H9 (cell line): ENCODE measurements at regions not wholly inside any gene's neighbourhood (a gene's known extent, or its start where the extent isn't known, plus 50 kb on each side); places are given as distances from the start of the nearest gene placed in this dataset.

Experiments used
- DNase-seq: peaks from one replicate; pipeline ENCODE4 v3.0.0-alpha.2; 2017
- H2AFZ ChIP-seq: one replicate; pipeline ENCODE4 v1.6.1; 2013; ENCODE audit warnings: mild to moderate bottlenecking, low read length, control low read depth, moderate library complexity
- H2AK5ac ChIP-seq: 2 replicates; pipeline ENCODE4 v1.6.1; 2013; ENCODE audit warnings: low read length, control low read depth, mixed read lengths; ENCODE audit not compliant: insufficient read length
- H2BK120ac ChIP-seq: one replicate; pipeline ENCODE4 v1.6.1; 2013; ENCODE audit warnings: low read depth, mild to moderate bottlenecking, low read length, control low read depth, inconsistent platforms; ENCODE audit not compliant: poor library complexity, severe bottlenecking
- H2BK12ac ChIP-seq: 2 replicates; pipeline ENCODE4 v1.6.1; 2013; ENCODE audit warnings: low read length, control low read depth, mixed read lengths, low read depth; ENCODE audit not compliant: insufficient read length
- H2BK15ac ChIP-seq: 2 replicates; pipeline ENCODE4 v1.6.1; 2013; ENCODE audit warnings: low read depth, low read length, control low read depth
- H2BK20ac ChIP-seq: one replicate; pipeline ENCODE4 v1.6.1; 2013; ENCODE audit warnings: low read depth, mild to moderate bottlenecking, low read length, control low read depth, inconsistent platforms; ENCODE audit not compliant: poor library complexity, severe bottlenecking
- H2BK5ac ChIP-seq: 2 replicates; pipeline ENCODE4 v1.6.1; 2013; ENCODE audit warnings: low read length, control low read depth, mixed read lengths; ENCODE audit not compliant: insufficient read length
- H3K14ac ChIP-seq: 2 replicates; pipeline ENCODE4 v1.6.1; 2013; ENCODE audit warnings: low read length, control low read depth; ENCODE audit not compliant: insufficient read depth
- H3K18ac ChIP-seq: 2 replicates; pipeline ENCODE4 v1.6.1; 2013; ENCODE audit warnings: low read depth, mild to moderate bottlenecking, mixed read lengths, low read length, control low read depth; ENCODE audit not compliant: insufficient read length
- H3K23ac ChIP-seq: 2 replicates; pipeline ENCODE4 v1.6.1; 2013; ENCODE audit warnings: low read length, control low read depth, mixed read lengths, low read depth; ENCODE audit not compliant: insufficient read length
- H3K23me2 ChIP-seq: 2 replicates; pipeline ENCODE4 v1.6.1; 2013; ENCODE audit warnings: low read depth, mild to moderate bottlenecking, mixed read lengths, low read length, control low read depth; ENCODE audit not compliant: insufficient read length, poor library complexity, severe bottlenecking
- H3K27ac ChIP-seq: 2 replicates; pipeline ENCODE4 v1.5.1; 2013; ENCODE audit warnings: low read length, control low read depth, mixed read lengths, low read depth; ENCODE audit not compliant: insufficient read length
- H3K27me3 ChIP-seq: 2 replicates; pipeline ENCODE4 v1.6.1; 2013; ENCODE audit warnings: low read length, control low read depth, inconsistent platforms; ENCODE audit not compliant: insufficient read depth
- H3K4ac ChIP-seq: 2 replicates; pipeline ENCODE4 v1.6.1; 2013; ENCODE audit warnings: low read depth, mild to moderate bottlenecking, control low read depth, inconsistent platforms, low read length, moderate library complexity
- H3K4me1 ChIP-seq: 2 replicates; pipeline ENCODE4 v1.6.1; 2013; ENCODE audit warnings: low read length, control low read depth, inconsistent platforms; ENCODE audit not compliant: insufficient read depth
- H3K4me2 ChIP-seq: 2 replicates; pipeline ENCODE4 v1.6.1; 2013; ENCODE audit warnings: low read length, control low read depth, mixed read lengths; ENCODE audit not compliant: insufficient read length, insufficient read depth
- H3K56ac ChIP-seq: 2 replicates; pipeline ENCODE4 v1.6.1; 2013; ENCODE audit warnings: low read depth, mild to moderate bottlenecking, mixed read lengths, low read length, control low read depth; ENCODE audit not compliant: insufficient read length
- H3K79me1 ChIP-seq: 2 replicates; pipeline ENCODE4 v1.6.1; 2013; ENCODE audit warnings: low read depth, mild to moderate bottlenecking, moderate library complexity, low read length, control low read depth, inconsistent platforms; ENCODE audit not compliant: insufficient read depth, poor library complexity, severe bottlenecking
- H3K79me2 ChIP-seq: 2 replicates; pipeline ENCODE4 v1.6.1; 2013; ENCODE audit warnings: low read length, control low read depth, inconsistent platforms; ENCODE audit not compliant: insufficient read depth
- H3K9ac ChIP-seq: 2 replicates; pipeline ENCODE4 v1.6.1; 2013; ENCODE audit warnings: low read length, control low read depth, mixed read lengths; ENCODE audit not compliant: insufficient read length; ENCODE audit errors: extremely low read depth
- H3K9me3 ChIP-seq: one replicate; pipeline ENCODE4 v1.6.1; 2013; ENCODE audit warnings: low read depth, low read length, inconsistent platforms; ENCODE audit not compliant: control insufficient read depth
- H3T11ph ChIP-seq: one replicate; pipeline ENCODE4 v1.6.1; 2013; ENCODE audit warnings: mild to moderate bottlenecking, low read length, control low read depth, inconsistent platforms
- H4K20me1 ChIP-seq: one replicate; pipeline ENCODE4 v1.6.1; 2013; ENCODE audit not compliant: control insufficient read depth, insufficient read length, insufficient read depth
- H4K5ac ChIP-seq: 2 replicates; pipeline ENCODE4 v1.6.1; 2013; ENCODE audit warnings: low read depth, mild to moderate bottlenecking, mixed read lengths, low read length, control low read depth; ENCODE audit not compliant: insufficient read length
- H4K8ac ChIP-seq: replicated peaks from 2 replicates; pipeline ENCODE4 v1.6.1; 2013; ENCODE audit warnings: low read length, control low read depth, mixed read lengths, low read depth; ENCODE audit not compliant: insufficient read length
- H4K91ac ChIP-seq: 2 replicates; pipeline ENCODE4 v1.6.1; 2013; ENCODE audit warnings: low read depth, mild to moderate bottlenecking, moderate library complexity, mixed read lengths, low read length, control low read depth; ENCODE audit not compliant: insufficient read length
- H3K27ac Mint-ChIP-seq, 3 experiments: 2 replicates in 2 of 3; 3 replicates in 1 of 3; pipeline ENCODE4 v1.8.0; 2020 to 2021; ENCODE audit warnings: mixed read lengths in 3 of 3, mild to moderate bottlenecking in 1 of 3, moderate library complexity in 1 of 3
- H3K27me3 Mint-ChIP-seq: 2 replicates; pipeline ENCODE4 v1.8.0; 2021; ENCODE audit warnings: low read depth, mild to moderate bottlenecking, moderate library complexity, mixed read lengths
- H3K36me3 Mint-ChIP-seq, 3 experiments: 2 replicates in 2 of 3; 3 replicates in 1 of 3; pipeline ENCODE4 v1.8.0; 2020 to 2021; ENCODE audit warnings: low read depth in 3 of 3, mixed read lengths in 3 of 3; ENCODE audit not compliant: insufficient read depth in 1 of 3
- H3K4me1 Mint-ChIP-seq, 2 experiments: 2 replicates each; pipeline ENCODE4 v1.8.0; 2020; ENCODE audit warnings: mixed read lengths in 2 of 2
- H3K4me3 Mint-ChIP-seq, 2 experiments: 2 replicates in 1 of 2; 3 replicates in 1 of 2; pipeline ENCODE4 v1.8.0; 2020 to 2021; ENCODE audit warnings: mild to moderate bottlenecking in 2 of 2, mixed read lengths in 2 of 2, moderate library complexity in 1 of 2
- H3K9me3 Mint-ChIP-seq, 2 experiments: 2 replicates in 1 of 2; 3 replicates in 1 of 2; pipeline ENCODE4 v1.8.0; 2020; ENCODE audit warnings: mild to moderate bottlenecking in 2 of 2, mixed read lengths in 2 of 2, moderate library complexity in 1 of 2
- TF ChIP-seq, protein P1 (sequence below): fragments of 200-600 bp; sonication (generic); conservative IDR thresholded peaks from 3 replicates; pipeline ENCODE4 v1.8.0; 2021; ENCODE audit warnings: antibody characterized with exemption, mild to moderate bottlenecking

DNA sequence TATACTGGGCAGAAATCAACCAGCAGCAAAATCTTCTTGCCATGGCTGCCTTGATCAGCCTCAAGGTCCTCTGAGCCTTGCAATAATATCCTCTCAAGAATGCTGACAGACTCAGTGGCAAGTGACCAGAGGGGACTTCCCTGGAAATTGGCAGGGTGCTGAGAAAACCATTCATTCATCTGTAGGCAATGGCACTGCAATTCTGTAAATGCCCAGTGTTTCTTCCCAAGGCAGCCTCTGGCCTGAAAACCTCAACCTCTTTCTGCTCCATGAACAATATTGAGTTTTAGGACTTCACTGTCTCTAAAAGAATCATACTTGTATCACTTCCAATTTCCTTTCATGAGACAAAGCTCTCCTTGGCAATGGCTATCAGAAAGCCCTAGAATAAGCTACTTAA, 754.3 kb upstream of the TENM3 start:
- H3K4me2 ChIP-seq: no peak overlapping the region
- H2BK20ac ChIP-seq: no peak overlapping the region
- no peak overlapping the region for H3K9ac ChIP-seq
- no peaks in the 10 kb centered on the region for H3K9me3 ChIP-seq
- H2BK12ac ChIP-seq: no peak overlapping the region
- no peak overlapping the region for H3K18ac ChIP-seq
- H3K27me3 ChIP-seq: no peaks in the 10 kb centered on the region
- Mint-ChIP-seq H3K27me3 (no peaks in the 10 kb centered on the region), H3K4me1 (peaks cover 4% of the 10 kb centered on the region in 2 experiments), H3K9me3 (no peaks in the 10 kb centered on the region), H3K36me3 (no peaks in the 10 kb centered on the region), H3K4me3 (no peak overlapping the region), H3K27ac (no peak overlapping the region)
- no peak overlapping the region for H4K91ac ChIP-seq
- H3T11ph ChIP-seq: no peak overlapping the region
- H3K56ac ChIP-seq: no peak overlapping the region
- H3K79me2 ChIP-seq: no peaks in the 10 kb centered on the region
- no peaks in the 10 kb centered on the region for H4K20me1 ChIP-seq
- no peak overlapping the region for H3K27ac ChIP-seq
- H3K23me2 ChIP-seq: no peaks in the 10 kb centered on the region
- H2BK15ac ChIP-seq: no peak overlapping the region
- DNase-seq: no peak
- H2BK5ac ChIP-seq: no peak overlapping the region
- TF ChIP-seq, protein P1, sequence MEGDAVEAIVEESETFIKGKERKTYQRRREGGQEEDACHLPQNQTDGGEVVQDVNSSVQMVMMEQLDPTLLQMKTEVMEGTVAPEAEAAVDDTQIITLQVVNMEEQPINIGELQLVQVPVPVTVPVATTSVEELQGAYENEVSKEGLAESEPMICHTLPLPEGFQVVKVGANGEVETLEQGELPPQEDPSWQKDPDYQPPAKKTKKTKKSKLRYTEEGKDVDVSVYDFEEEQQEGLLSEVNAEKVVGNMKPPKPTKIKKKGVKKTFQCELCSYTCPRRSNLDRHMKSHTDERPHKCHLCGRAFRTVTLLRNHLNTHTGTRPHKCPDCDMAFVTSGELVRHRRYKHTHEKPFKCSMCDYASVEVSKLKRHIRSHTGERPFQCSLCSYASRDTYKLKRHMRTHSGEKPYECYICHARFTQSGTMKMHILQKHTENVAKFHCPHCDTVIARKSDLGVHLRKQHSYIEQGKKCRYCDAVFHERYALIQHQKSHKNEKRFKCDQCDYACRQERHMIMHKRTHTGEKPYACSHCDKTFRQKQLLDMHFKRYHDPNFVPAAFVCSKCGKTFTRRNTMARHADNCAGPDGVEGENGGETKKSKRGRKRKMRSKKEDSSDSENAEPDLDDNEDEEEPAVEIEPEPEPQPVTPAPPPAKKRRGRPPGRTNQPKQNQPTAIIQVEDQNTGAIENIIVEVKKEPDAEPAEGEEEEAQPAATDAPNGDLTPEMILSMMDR: no peak
- peaks cover 2% of the 10 kb centered on the region; the same call in 1 of the 2 replicates for H3K4me1 ChIP-seq
- H2AK5ac ChIP-seq: no peak overlapping the region
- H4K5ac ChIP-seq: no peak overlapping the region
- H4K8ac ChIP-seq: no peak overlapping the region
- H2AFZ ChIP-seq: peak overlapping the region; percentile 32
- H3K4ac ChIP-seq: no peak overlapping the region
- no peaks in the 10 kb centered on the region for H3K79me1 ChIP-seq
- H3K14ac ChIP-seq: no peak overlapping the region
- H3K23ac ChIP-seq: no peak overlapping the region
- H2BK120ac ChIP-seq: no peak overlapping the region
